ENCODE measurements at regions not wholly inside any gene's neighbourhood (a gene's known extent, or its start where the extent isn't known, plus 50 kb on each side); places are given as distances from the start of the nearest gene placed in this dataset.

GRCh38 chr4:110837896-110838450 is 215.1 kb upstream of the PITX2 start:
- DNase-seq, result no peak
- in situ Hi-C loops (cut with MboI; ENCODE audit: low sequenced_read_pairs), result no loop called here
- H2AK9ac ChIP-seq (replicated peaks; ENCODE audit: low read depth, low read length, poor library complexity), result no peak overlapping the region

More at GRCh38 chr4:110837896-110838450, 215.1 kb upstream of the PITX2 start:
- H3K9me1 ChIP-seq (ENCODE audit: insufficient read depth, low read length), result no peaks in the 10 kb centered on the region
- no peak overlapping the region for H2BK20ac ChIP-seq (ENCODE audit: low read depth, low read length)
- H3K27ac ChIP-seq (ENCODE audit: insufficient read depth, low read length), result no peak overlapping the region
- no peak overlapping the region for H4K5ac ChIP-seq (ENCODE audit: low read depth, low read length)
- H3K4me2 ChIP-seq (ENCODE audit: low read depth, low read length), result no peak overlapping the region
- no peak for ATAC-seq (ENCODE audit: low read depth)
- intact Hi-C loops (cut with micrococcal nuclease) (no loop called here), dilution Hi-C loops (cut with HindIII; ENCODE audit: low sequenced_read_pairs, unreplicated experiment) (no loop called here)
- H3K9ac ChIP-seq (ENCODE audit: low read depth, low read length), result no peak overlapping the region
- no peak overlapping the region for H4K91ac ChIP-seq (ENCODE audit: insufficient read depth, low read depth, low read length)
- no peak for TF ChIP-seq CTCF (conservative IDR thresholded peaks at IDR 0.05; ENCODE audit: low read depth, low read length)
- TF ChIP-seq MAFK (IDR thresholded peaks at IDR 0.05; ENCODE audit: low read depth, low read length), result no peak
- TF ChIP-seq USF2 (IDR thresholded peaks at IDR 0.05; ENCODE audit: low read depth, low read length), result no peak
- no peak for TF ChIP-seq MXI1 (IDR thresholded peaks at IDR 0.05; ENCODE audit: borderline replicate concordance, low read depth, low read length)
- TF ChIP-seq MAZ (IDR thresholded peaks at IDR 0.05; ENCODE audit: borderline replicate concordance, low read depth, low read length), result no peak
- TF ChIP-seq CEBPB (IDR thresholded peaks at IDR 0.05; ENCODE audit: low read depth, low read length), result no peak
- TF ChIP-seq NFE2L2 (IDR thresholded peaks at IDR 0.05; ENCODE audit: low read depth, low read length), result no peak
- no peak for TF ChIP-seq RAD21 (IDR thresholded peaks at IDR 0.05; ENCODE audit: low read length)
- TF ChIP-seq ELK1 (IDR thresholded peaks at IDR 0.05; ENCODE audit: borderline replicate concordance, low read depth, low read length), result no peak
- TF ChIP-seq CHD1 (IDR thresholded peaks at IDR 0.05; ENCODE audit: low read depth, low read length), result no peak
- TF ChIP-seq SMC3 (IDR thresholded peaks at IDR 0.05; ENCODE audit: low read depth, low read length), result no peak
- TF ChIP-seq RCOR1 (IDR thresholded peaks at IDR 0.05; ENCODE audit: insufficient replicate concordance, low read length), result no peak
- TF ChIP-seq BHLHE40 (IDR thresholded peaks at IDR 0.05; ENCODE audit: low read depth, low read length), result no peak
- H2BK5ac ChIP-seq (ENCODE audit: low read depth, low read length, poor library complexity, severe bottlenecking), result no peak overlapping the region
- H2AK5ac ChIP-seq (ENCODE audit: low read depth, low read length), result no peak overlapping the region
- H2BK15ac ChIP-seq (ENCODE audit: low read depth, low read length), result no peak overlapping the region
- H3K14ac ChIP-seq (replicated peaks; ENCODE audit: low read depth, low read length), result no peak overlapping the region
- no peaks in the 10 kb centered on the region for H3K9me3 ChIP-seq (ENCODE audit: control insufficient read depth, insufficient read depth, low read length)
- H3K36me3 ChIP-seq (ENCODE audit: control insufficient read depth, insufficient read depth, low read length), result no peaks in the 10 kb centered on the region
- H3K4ac ChIP-seq (ENCODE audit: low read depth, low read length), result no peak overlapping the region; the same call in 1 of the 2 replicates
- no peaks in the 10 kb centered on the region for H3K27me3 ChIP-seq (ENCODE audit: control insufficient read depth, insufficient read depth, low read length)
- no peak overlapping the region for H2BK120ac ChIP-seq (ENCODE audit: low read depth, low read length)
- no peak overlapping the region for H3K4me3 ChIP-seq (ENCODE audit: insufficient read depth, low read depth, low read length)
- peaks cover 4% of the 10 kb centered on the region for H3K4me1 ChIP-seq (ENCODE audit: control insufficient read depth, insufficient read depth, low read length)
- H4K20me1 ChIP-seq (ENCODE audit: insufficient read depth, low read length), result no peaks in the 10 kb centered on the region
- CTCF ChIA-PET, result interaction anchor here (0.7 kb wide), 1 partner anchor 10 kb away, joined by 3 read pairs; no protein-coding TSS in a partner anchor
- BruUV-seq (replicated peaks), result no TSS peak
- no peak overlapping the region for H4K8ac ChIP-seq (ENCODE audit: low read depth in 2 of 2, low read length in 2 of 2)
- POLR2A ChIA-PET (ENCODE audit: unreplicated experiment), result no interaction called here
- no peak overlapping the region for H2AFZ ChIP-seq (replicated peaks; ENCODE audit: low read length, poor library complexity)
- H3K56ac ChIP-seq (ENCODE audit: extremely low read depth, insufficient read depth, low read length), result no peak overlapping the region
- H3K18ac ChIP-seq (ENCODE audit: low read depth, low read length), result no peak overlapping the region
- no CpG with 5 or more reads among the region's 7 CpGs for WGBS, 2 experiments (ENCODE audit: extremely low coverage in 2 of 2, insufficient read length in 1 of 2)
- H3K23ac ChIP-seq (ENCODE audit: low read depth, low read length), result no peak overlapping the region
- H3K79me1 ChIP-seq (ENCODE audit: low read depth in 1 of 2, low read length in 2 of 2), result no peaks in the 10 kb centered on the region

Measured in IMR-90 (cell line).